ENCODE measurements at regions not wholly inside any gene's neighbourhood (a gene's known extent, or its start where the extent isn't known, plus 50 kb on each side); places are given as distances from the start of the nearest gene placed in this dataset.

- TF ChIP-seq TAF1 (conservative IDR thresholded peaks at IDR 0.05): no peak
- TF ChIP-seq, protein P1, sequence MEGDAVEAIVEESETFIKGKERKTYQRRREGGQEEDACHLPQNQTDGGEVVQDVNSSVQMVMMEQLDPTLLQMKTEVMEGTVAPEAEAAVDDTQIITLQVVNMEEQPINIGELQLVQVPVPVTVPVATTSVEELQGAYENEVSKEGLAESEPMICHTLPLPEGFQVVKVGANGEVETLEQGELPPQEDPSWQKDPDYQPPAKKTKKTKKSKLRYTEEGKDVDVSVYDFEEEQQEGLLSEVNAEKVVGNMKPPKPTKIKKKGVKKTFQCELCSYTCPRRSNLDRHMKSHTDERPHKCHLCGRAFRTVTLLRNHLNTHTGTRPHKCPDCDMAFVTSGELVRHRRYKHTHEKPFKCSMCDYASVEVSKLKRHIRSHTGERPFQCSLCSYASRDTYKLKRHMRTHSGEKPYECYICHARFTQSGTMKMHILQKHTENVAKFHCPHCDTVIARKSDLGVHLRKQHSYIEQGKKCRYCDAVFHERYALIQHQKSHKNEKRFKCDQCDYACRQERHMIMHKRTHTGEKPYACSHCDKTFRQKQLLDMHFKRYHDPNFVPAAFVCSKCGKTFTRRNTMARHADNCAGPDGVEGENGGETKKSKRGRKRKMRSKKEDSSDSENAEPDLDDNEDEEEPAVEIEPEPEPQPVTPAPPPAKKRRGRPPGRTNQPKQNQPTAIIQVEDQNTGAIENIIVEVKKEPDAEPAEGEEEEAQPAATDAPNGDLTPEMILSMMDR (IDR thresholded peaks at IDR 0.05; ENCODE audit: low read depth, low read length, missing input control): no peak
- TF ChIP-seq JUND (IDR thresholded peaks at IDR 0.05): no peak
- no peak for TF ChIP-seq RAD21 (IDR thresholded peaks at IDR 0.05)
- no peak for TF ChIP-seq MAX (IDR thresholded peaks at IDR 0.05)
Measured at GRCh38 chr10:129099486-129099885, 367.6 kb upstream of the MGMT start.

All from liver (tissue), 3 donors.